K562 (cell line): ENCODE measurements at regions not wholly inside any gene's neighbourhood (a gene's known extent, or its start where the extent isn't known, plus 50 kb on each side); places are given as distances from the start of the nearest gene placed in this dataset.

Source experiments
- DDX20 ChIP-seq: fragments of 450-650 bp; IDR thresholded peaks from 2 replicates; pipeline ENCODE4 v1.6.1; 2016; ENCODE audit warnings: missing genetic modification characterization, low read depth, mild to moderate bottlenecking, missing compliant biosample characterization, moderate library complexity
- KAT2B ChIP-seq: IDR thresholded peaks from one replicate; pipeline ENCODE4 v1.6.1; 2012; ENCODE audit warnings: low read depth, mild to moderate bottlenecking, control low read depth, inconsistent platforms, low read length, moderate library complexity
- NCOA2 ChIP-seq, 2 experiments: fragments of 450-650 bp; IDR thresholded peaks; 2 replicates each; pipeline ENCODE4 v1.6.1; 2018; ENCODE audit warnings: mild to moderate bottlenecking in 2 of 2, moderate library complexity in 1 of 2; ENCODE audit not compliant: partially characterized antibody in 2 of 2
- TFAM ChIP-seq: fragments of 250-450 bp; sonication (Bioruptor Pico); conservative IDR thresholded peaks from 2 replicates; pipeline ENCODE4 v1.5.0; 2021; ENCODE audit warnings: mild to moderate bottlenecking, moderate library complexity
- ZC3H11A ChIP-seq: IDR thresholded peaks from 2 replicates; pipeline ENCODE4 v1.6.1; 2012; ENCODE audit warnings: low read depth, low read length, improper control_type of control experiment
- ZNF75A ChIP-seq: fragments of 450-650 bp; formaldehyde crosslinking; IDR thresholded peaks from 2 replicates; pipeline ENCODE4 v1.4.0; 2020; ENCODE audit warnings: mild to moderate bottlenecking
- TF ChIP-seq, protein P1 (sequence below): fragments of 450-650 bp; IDR thresholded peaks from 2 replicates; pipeline ENCODE4 v1.6.1; 2017; ENCODE audit warnings: antibody characterized with exemption, mild to moderate bottlenecking

DNA sequence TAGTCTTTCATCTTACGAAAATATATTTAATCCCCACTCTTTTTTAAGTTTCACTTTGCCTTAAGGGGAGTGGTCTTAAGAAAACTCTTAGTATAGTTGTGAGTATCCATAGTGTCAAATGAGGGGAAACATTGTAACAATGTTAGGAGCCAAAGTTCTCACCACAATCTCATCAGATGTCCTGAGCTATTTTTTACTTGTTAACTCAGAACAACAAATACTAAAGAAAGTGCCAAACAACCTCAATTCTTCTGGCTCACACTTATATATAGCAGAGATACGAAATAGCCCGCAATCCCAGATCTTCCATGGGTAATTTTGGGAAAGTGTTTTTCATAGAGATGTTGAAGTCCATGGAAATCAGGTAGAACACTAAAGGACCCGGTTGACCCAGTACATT lies 194.0 kb upstream of the DMRT1 start (continued):
- TF ChIP-seq, protein P1, sequence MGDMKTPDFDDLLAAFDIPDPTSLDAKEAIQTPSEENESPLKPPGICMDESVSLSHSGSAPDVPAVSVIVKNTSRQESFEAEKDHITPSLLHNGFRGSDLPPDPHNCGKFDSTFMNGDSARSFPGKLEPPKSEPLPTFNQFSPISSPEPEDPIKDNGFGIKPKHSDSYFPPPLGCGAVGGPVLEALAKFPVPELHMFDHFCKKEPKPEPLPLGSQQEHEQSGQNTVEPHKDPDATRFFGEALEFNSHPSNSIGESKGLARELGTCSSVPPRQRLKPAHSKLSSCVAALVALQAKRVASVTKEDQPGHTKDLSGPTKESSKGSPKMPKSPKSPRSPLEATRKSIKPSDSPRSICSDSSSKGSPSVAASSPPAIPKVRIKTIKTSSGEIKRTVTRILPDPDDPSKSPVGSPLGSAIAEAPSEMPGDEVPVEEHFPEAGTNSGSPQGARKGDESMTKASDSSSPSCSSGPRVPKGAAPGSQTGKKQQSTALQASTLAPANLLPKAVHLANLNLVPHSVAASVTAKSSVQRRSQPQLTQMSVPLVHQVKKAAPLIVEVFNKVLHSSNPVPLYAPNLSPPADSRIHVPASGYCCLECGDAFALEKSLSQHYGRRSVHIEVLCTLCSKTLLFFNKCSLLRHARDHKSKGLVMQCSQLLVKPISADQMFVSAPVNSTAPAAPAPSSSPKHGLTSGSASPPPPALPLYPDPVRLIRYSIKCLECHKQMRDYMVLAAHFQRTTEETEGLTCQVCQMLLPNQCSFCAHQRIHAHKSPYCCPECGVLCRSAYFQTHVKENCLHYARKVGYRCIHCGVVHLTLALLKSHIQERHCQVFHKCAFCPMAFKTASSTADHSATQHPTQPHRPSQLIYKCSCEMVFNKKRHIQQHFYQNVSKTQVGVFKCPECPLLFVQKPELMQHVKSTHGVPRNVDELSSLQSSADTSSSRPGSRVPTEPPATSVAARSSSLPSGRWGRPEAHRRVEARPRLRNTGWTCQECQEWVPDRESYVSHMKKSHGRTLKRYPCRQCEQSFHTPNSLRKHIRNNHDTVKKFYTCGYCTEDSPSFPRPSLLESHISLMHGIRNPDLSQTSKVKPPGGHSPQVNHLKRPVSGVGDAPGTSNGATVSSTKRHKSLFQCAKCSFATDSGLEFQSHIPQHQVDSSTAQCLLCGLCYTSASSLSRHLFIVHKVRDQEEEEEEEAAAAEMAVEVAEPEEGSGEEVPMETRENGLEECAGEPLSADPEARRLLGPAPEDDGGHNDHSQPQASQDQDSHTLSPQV: no peak
- TF ChIP-seq TFAM (CRISPR knock-in tag) (no peak), ZC3H11A (no peak), ZNF75A (CRISPR knock-in tag) (no peak), DDX20 (tag) (no peak), KAT2B (no peak), NCOA2 (IDR thresholded peaks at IDR 0.05; ENCODE audit: partially characterized antibody in 2 of 2) (no peak)
- TF ChIP-seq, all 486 proteins: peak for 0
